Urothelium cell line (cell line): ENCODE measurements at regions not wholly inside any gene's neighbourhood (a gene's known extent, or its start where the extent isn't known, plus 50 kb on each side); places are given as distances from the start of the nearest gene placed in this dataset.
"Not testable (repeated sequence)": the region's sequence is repeated elsewhere in the genome, so short reads cannot be mapped to it uniquely, and the experiment has no call there.

ENCODE experiments used
- DNase-seq: peaks from one replicate; pipeline ENCODE4 v3.0.0; 2011; ENCODE audit warnings: low spot score, mixed read lengths
- FAIRE-seq: peaks from 2 replicates; lab custom pipeline; 2011; peaks lifted over from hg19 to GRCh38; lab: Jason Lieb, UNC

- DNase-seq, result no peak
- FAIRE-seq, result no peak
These were observed 504.3 kb upstream of the CNTN3 start for GRCh38 chr3:75118779-75119178.

- FAIRE-seq, result no peak
- DNase-seq, result no peak
These were observed 512.1 kb upstream of the CNTN3 start for GRCh38 chr3:75126556-75126955.

GRCh38 chr3:75129101-75129500, 514.6 kb upstream of the CNTN3 start:
- DNase-seq (no peak), FAIRE-seq (no peak)

- DNase-seq (no peak), FAIRE-seq (no peak)
These were observed 521.8 kb upstream of the CNTN3 start for GRCh38 chr3:75136100-75136897.

GRCh38 chr3:75138345-75138744, 523.9 kb upstream of the CNTN3 start:
- DNase-seq (no peak), FAIRE-seq (no peak)

GRCh38 chr3:75140904-75141615, 523.1 kb upstream of the FRG2C start:
- FAIRE-seq (no peak), DNase-seq (no peak)

GRCh38 chr3:75144406-75144805, 519.7 kb upstream of the FRG2C start:
- FAIRE-seq (no peak), DNase-seq (no peak)

GRCh38 chr3:75171630-75172230, 492.4 kb upstream of the FRG2C start:
- DNase-seq (no peak), FAIRE-seq (no peak)

- no peak for FAIRE-seq
- no peak for DNase-seq
These were observed 487.2 kb upstream of the FRG2C start for GRCh38 chr3:75176937-75177336.

GRCh38 chr3:75180235-75180944, 483.7 kb upstream of the FRG2C start:
- FAIRE-seq, result no peak

GRCh38 chr3:75180945-75181298, 483.2 kb upstream of the FRG2C start:
- DNase-seq (peak; percentile 34), FAIRE-seq (no peak)

More at GRCh38 chr3:75180235-75180944, 483.7 kb upstream of the FRG2C start:
- DNase-seq, result peak; percentile 7

- no peak for DNase-seq
- FAIRE-seq, result no peak
These were observed 475.2 kb upstream of the FRG2C start for GRCh38 chr3:75188962-75189361.

GRCh38 chr3:75192146-75192616, 471.9 kb upstream of the FRG2C start:
- DNase-seq (peak; percentile 45), FAIRE-seq (no peak)

GRCh38 chr3:75193797-75194196, 470.3 kb upstream of the FRG2C start:
- DNase-seq (no peak), FAIRE-seq (no peak)

- FAIRE-seq, DNase-seq: not testable (repeated sequence)
These were observed 449.8 kb upstream of the FRG2C start for GRCh38 chr3:75214332-75214731.

GRCh38 chr3:75218577-75218976, 445.6 kb upstream of the FRG2C start:
- no peak for FAIRE-seq

GRCh38 chr3:75220932-75221331, 443.2 kb upstream of the FRG2C start:
- DNase-seq (no peak), FAIRE-seq (no peak)

More at GRCh38 chr3:75218577-75218976, 445.6 kb upstream of the FRG2C start:
- DNase-seq, result no peak

GRCh38 chr3:75224412-75224811, 439.7 kb upstream of the FRG2C start:
- FAIRE-seq, result no peak
- DNase-seq, result no peak

GRCh38 chr3:75232216-75232615, 431.9 kb upstream of the FRG2C start:
- DNase-seq, result no peak
- FAIRE-seq, result no peak

- DNase-seq (no peak), FAIRE-seq (no peak)
These were observed 428.5 kb upstream of the FRG2C start for GRCh38 chr3:75235631-75236030.

GRCh38 chr3:75237053-75237452, 427.1 kb upstream of the FRG2C start:
- FAIRE-seq (no peak), DNase-seq (no peak)
